ENCODE measurements at regions not wholly inside any gene's neighbourhood (a gene's known extent, or its start where the extent isn't known, plus 50 kb on each side); places are given as distances from the start of the nearest gene placed in this dataset.

DNA sequence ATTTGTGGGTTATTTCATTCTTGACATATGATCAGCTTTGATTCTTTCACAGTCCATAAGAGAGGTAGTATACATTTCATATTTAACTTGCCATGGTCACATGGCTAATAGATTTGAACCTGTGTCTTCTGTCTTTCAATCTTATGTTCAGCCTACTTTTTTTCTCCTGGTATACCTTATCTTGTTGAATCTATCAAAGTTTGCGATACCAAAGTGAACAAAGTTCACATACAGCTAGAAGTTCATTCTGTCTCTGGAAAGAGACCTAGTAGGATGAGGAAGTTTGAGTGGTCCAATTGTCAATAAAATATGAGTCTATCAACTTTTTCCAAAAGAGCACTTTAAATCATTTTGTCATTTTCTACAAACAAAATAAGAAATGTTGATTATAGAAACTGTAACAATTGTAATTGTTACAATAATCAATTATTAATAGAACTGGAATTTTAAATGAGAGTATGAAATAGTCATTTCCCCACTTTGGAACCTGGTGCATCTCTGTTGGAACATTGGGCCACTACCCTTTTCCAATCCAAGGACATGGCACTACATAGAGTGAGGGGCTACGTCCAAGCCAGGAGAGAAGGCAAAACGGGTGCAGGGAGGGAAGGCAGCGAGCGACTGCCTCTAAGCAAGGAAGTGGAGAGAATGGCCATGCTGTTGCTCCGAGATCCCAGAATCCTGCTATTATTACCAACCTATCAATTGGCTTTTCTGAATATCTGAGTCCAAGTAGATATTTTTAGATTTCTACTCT, 194.2 kb upstream of the FOXQ1 start:
- DNase-seq: no peak

DNA sequence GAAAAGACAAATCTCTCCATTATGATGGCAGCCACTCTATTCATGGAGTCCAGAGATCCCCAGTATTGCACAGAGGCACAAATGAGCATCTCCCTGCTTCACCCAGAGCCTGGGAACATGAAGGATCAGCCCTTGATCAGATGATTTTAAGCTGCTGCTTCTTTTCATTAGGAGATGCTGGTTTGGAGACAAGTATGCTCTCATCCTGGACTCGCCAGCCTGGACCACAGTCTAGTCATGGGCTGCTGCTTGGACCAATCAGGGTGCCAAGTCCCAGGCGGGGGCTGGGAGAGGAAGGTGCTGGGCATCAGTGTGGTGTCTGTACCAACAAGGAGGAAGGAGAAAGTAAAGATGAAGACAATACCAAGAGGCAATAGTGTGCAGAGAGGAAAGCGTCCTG, 195.7 kb upstream of the FOXQ1 start:
- DNase-seq: no peak

DNA sequence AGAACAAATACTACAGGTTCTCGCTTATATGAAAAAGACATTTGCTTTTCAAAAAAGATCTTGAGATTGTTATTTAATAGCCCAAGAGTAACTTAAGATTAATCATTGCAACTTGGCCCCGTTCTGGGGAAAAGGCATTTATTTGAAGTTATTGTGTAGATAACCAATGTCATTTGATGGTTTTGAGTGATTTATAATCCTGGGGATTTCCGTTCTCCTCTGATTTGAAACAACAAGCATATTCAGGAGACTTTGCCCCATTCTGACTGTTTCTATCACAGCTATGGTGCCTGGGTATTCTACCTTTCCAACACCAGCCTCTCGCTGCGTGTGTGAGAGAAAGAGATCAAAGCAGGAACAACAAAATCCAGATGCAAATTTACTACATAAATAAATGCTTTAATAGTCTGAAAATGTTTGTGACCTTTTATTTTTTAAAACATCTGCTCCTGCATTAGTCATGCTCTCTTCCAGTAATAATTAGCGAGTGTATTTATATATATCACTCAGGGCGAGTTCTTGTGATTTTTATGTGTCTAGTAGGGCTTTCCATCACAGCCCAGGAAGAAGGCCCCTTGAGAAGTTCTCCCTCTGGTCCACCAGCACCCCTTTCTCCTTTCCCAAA, 197.9 kb upstream of the FOXQ1 start:
- no peak for DNase-seq

DNA sequence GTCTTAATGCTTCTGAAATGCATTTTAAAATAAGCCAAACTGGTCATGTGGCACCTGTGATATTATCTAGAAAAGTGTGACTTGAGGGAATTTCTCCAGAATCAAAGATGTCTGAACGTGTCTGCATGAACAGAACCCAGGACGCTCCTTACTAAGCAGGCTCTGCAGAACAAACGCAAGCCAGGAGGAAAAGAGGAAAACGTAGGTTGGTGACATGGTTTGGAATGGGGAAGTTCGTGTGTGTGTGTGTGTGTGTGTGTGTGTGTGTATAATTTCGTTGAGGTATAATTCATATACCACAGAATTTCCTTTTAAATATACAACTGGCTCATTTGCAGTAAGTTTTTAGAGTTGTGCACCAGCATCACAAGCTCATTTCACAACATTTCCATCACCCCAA, 200.5 kb upstream of the FOXQ1 start:
- DNase-seq: no peak

DNA sequence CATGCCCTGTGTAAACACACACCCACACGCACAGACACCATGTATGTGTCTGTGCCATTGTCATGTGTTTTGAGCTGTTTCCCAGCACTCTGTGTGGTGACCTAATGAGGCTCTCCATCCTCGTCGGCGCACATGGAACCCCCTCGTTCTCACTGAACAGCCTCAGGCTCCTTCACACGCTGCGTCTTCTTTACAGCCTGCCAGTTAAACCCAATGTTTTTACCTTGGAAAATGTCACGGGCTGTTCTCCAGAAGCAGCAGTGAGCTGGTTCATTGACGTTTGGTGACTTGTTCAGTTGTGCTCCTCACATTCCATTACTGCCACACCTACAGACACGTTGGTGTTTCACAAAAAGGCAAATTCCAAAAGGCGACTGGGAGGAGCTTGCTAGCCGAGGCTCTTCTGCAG, 201.0 kb upstream of the FOXQ1 start:
- no peak for DNase-seq

DNA sequence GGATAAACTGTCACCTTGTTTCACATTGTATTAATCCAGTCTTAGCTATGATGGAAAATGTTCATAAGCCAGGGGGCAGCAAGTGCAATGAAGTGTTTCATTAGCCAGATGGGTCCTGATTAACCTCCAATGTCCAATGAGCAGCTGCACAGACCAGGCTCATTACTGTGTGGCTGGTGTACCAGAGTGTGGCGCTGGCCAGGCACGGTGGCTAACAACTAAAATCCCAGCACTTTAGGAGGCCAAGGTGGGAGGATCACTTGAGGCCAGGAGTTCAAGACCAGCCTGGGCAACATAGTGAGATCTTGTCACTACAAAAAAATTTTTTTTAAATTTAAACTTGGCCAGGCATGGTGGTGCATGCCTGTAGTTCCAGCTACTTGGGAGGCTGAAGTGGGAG, 201.7 kb upstream of the FOXQ1 start:
- no peak for DNase-seq

DNA sequence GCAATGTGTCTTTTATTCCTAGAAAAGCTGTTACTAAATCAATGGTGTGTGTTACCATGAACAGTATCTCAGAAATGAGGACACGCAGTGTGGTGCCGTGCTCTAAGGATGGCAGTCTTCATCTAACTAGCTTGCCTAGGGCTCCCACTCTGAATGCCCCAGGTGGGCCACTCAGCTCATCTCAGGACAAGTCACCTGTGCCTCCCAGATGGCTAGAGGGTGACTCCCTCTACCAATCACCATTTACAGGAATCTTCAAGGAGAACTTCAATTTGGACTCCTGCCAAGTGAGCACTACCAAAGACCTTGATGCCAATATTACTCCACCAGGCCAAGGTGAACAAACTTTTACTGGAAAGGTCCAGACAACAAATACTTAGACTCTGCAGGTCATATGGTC, 202.8 kb upstream of the FOXQ1 start:
- DNase-seq: no peak

DNA sequence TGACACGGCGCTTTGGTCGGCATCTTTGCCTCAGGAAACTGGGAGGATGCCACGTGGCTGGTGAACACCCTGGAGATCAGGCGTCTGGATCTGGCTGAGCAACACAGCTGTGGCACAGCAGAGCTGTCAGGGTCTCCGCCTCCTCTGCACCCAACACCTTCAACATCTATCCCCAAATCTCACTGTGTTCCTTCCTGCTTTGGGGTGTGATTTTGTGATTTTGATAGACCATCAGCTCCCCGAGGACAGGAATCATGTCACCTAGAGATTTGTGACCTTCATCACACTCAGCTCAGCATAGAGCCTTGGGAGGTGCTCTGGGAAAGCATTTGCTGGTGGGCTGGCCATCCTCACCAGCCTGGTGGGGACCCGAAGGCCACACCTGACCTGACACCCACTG, 203.7 kb upstream of the FOXQ1 start:
- DNase-seq: no peak

DNA sequence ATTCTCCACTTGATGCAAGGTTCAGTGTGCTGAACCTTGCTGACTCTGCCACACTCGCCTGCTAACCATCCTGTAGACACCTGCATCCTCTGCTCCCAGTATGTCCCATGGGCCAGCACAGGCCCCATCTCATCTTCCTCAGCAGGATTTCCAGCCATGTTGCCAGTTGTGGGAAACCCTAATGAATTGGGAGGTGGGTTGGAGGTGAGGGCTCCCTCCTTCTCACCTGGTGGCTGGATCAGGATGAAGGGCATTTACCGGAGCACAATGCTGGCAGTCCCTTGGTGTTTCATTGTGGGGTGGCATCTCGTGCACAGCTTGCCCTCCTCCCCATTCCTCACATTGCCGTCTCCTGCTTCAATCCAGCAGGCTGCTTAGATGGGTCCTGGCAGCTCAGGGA, 204.3 kb upstream of the FOXQ1 start:
- no peak for DNase-seq

DNA sequence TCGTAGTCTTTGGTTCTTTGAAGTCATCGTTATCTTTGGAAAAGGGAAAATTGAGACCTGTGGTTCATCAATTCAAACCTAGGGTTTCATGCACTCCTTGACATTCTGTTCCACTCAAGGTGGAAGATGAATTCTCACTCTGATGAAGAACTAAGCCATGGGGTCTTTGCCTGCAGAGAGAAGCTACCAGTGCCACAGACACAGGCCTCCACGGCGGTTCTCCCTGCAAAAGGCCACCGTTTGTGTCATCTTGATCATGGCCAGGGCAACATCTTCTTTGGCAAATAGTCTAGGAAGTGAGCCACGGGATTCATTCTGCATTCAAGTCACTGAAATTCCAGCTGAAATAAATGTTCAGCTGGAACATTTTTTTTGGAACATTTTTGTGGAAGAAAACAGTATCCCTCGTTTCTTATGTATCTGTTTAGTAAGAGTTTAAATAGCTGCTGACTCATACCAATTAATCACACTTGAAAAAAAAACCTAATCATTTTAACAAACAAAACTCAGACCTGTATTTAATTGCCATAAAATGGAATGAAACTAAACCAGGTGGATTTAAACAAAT, 206.0 kb upstream of the FOXQ1 start:
- DNase-seq: no peak

DNA sequence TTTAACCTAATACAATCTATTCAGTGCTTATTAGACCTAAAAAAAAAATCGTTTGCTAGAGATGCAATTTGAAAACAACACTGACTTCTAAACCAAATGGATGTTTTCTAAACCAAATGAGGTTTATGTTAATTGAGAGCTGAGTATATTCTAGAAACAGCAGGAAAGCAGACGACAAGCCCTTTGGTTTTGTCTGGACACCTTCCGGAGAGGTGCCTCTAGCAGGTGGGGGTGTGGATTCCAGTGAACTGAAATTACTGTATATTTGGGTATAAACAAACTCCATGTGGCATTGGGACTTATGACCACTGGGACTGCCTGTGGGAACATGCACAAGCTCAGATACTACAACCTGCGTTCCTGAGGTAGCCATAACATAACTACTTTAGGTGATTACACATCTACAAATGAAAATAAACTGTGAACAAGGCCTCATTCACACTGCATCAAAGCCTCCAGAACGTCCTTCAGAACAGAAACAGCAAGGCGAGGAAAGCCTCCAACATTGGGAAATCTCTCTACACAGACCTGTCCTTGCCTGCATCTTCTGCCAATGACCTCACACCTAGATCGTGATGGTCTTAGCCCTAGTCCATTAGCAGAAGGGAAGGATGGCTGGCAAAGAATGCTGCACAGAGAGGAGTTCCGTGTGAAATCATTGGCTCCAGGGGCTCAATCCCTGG, 206.8 kb upstream of the FOXQ1 start:
- no peak for DNase-seq

DNA sequence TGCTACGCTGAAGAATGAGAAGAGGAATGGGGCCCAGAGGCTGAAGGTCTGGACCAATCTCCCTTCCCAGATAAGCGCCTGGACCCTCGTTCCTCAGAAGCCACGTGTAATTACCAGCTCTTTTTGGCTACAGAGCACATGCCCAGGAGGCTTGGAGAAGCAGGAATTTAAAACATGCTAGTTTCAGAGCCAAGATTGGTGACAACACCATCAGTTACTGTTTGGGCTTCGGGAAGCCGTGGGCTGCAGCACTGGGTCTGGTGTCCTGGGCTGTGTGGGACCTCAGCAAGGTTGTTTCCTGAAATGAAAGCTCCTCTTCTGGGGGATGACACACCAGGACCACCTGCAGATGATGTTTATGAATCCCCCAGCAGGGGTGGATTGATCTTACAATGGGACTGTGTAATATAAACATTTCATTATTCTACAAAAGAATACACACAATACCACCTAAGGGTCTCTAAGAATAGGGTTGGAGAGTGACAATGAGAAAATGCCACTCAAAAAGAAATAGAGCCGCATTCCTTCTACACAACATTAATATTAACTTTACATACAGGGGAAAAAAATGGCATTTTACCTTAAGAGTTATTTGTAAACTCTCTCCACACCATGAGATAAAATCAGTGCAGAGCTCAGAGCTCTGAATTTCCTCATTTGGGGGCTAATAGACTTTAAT, 207.8 kb upstream of the FOXQ1 start:
- DNase-seq: no peak

DNA sequence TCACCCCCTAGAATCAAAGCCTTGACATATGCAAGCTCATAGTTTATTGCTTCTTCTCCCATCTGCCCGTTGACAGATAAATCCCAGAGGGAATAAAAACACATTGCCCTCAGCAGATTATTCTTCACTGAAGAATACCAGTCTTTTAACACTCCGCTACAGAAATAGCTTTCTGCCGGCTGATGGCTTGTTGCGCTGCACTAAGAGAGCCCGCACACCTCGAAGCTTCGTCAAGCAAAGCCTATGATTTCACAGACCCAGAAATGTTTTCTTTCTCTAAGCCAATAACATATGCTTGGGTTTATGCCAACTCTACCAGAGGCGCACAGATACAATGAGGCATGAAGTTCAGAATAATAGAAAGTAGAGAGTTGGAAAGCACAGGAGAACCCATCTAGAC, 208.9 kb upstream of the FOXQ1 start:
- peak; percentile 81 for DNase-seq

DNA sequence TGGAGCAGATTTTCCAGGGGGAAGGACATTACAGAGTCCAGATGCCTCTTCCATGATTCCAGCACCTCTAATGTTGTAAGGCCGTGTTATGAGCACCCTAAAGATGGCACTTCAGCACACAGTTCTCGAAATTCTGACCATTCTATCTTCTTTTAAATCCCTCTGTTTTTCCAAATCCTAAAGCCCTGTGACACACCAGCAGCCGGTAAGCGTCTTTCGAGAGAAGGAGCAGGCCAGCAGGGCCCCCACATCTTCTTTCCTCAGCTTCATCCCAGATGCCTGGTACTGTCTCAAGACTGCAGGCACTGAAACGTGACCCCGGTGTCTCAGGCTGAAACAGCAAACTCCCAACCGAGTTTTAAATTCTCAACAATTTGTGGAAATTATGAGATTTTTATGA, 211.6 kb upstream of the FOXQ1 start:
- DNase-seq: no peak

DNA sequence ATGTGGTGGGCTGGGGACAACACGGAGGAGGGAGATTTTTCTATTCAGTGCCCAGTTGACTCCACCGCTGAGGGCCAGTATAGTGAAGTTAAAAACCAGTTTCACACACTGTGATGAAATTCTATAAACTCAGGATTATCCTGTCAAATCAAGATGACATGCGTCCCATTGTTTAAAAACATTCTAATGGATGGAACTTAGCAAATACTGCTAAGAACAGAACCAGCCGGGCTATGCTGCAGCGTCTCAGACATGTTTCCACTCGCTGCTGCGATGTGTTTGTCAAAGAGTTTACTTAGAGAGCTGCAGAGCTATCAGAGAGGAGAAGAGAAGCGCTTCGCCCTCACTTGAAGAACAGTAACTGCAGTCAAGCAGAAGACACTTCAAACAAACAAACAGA, 212.6 kb upstream of the FOXQ1 start:
- DNase-seq: no peak

DNA sequence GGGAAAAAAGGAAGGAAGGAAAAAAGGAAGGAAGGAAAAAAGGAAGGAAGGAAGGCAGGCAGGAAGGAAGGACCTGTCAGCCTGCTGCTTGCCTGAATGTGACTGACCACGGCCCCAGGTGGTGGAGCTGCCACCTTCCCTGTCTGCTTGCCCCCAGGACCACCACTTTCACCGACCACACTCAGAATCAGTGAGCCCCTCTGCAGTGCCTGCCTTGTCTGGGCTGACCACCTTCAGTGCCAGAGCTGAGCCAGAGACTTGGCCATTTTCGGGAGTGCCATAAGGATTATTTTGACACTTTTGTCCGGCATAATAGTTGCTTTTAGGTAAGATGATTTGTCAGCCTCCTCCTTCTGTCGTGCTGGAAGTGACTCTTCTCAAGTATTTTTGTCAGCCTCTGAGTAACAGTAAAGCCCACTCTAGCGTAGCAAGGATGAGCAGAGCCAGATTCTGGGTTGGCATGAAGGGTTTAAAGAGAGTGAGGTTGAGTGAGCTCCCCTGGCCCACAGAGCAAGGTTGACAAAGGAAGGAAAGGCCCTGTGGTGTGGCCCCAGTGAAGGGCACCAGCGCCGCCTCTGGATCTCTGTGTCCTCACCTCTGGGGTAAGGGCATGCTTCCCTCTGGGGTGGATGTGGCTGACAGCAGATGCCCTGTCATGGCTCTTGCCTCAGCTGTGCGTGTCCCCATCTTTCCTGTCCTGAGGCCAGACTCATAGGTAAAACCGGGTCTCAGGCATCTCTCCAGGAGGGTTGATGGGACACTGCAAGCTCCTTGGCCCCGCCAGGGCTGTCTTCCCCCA, 214.7 kb upstream of the FOXQ1 start:
- DNase-seq: no peak

DNA sequence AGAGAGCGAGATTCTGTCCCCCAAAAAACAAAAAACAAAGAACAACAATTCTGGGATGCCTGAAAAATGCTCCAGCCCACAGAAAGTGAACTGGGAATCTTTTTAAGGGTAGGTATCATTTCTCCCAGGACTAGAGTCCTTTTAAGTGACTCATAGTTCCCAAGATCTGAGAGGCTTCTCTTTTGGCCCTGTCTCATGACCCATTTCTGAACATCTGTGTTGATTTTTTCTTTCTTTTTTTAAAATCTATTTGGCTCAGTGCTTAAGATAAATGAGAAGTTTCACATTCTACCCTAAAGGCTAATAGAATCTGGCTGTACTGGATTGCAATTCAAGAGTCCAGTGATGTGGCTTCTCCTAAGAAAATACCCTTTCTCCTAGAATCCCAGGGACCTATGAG, 217.6 kb upstream of the FOXQ1 start:
- peak; percentile 16 for DNase-seq

DNA sequence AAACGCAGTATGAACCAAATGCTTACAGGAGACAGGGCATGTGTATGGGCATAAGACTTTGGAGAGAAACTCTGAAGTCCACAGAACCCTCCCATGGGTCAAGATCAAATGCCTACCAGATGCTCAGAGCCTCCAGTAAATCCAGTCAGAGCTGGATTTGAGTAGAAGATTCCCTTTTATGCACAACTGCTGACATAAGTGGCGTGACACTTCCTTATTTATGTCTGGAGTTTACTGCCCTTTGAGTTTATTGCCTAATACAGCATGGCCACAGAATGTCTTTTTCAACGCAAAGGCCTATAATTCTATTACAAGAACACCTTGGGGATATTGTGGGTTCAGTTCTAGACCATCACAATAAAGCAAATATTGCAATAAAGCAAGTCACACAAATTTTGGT, 220.0 kb upstream of the FOXQ1 start:
- no peak for DNase-seq

DNA sequence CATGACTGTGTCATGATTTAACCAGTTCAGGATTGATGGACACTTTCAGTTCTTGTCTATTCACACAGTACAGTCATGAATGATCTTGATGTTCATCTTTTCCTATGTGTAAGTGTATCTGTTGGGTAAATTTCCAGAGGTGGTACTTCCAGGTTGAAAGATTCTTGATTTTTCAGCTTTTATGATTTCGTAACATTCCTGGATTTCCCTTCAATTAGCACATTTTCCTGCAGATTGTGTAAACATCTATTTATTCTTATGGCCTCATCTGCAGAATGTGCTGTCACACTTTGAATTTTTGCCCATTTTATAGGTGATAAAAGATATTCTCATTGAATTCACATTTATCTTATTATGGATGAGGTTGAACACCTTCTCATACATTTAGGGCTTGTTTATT, 222.0 kb upstream of the FOXQ1 start:
- DNase-seq: no peak

DNA sequence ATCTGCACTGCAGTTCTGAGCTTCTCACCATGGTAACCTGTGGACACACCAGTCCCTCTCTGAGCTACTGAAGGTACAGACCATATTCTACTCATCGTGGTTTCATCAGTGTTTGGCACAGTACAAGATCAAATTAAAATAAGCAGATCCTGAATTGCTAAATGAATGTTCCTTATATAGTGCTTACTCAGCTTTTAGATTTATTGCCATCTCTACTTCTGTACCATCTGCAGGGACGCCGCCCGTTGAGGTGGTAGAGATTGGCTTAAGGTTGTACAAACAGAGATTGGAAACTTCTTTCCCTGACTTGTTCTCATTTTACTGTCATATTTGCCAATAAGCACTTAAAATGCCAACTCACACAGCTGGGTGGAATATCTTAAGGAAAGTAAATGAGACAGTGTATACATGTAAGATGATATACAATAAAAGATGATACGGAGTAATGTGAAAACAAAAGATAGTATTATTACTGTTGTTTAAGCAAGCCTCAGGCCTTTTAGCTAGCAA, 223.4 kb upstream of the FOXQ1 start:
- DNase-seq: no peak

DNA sequence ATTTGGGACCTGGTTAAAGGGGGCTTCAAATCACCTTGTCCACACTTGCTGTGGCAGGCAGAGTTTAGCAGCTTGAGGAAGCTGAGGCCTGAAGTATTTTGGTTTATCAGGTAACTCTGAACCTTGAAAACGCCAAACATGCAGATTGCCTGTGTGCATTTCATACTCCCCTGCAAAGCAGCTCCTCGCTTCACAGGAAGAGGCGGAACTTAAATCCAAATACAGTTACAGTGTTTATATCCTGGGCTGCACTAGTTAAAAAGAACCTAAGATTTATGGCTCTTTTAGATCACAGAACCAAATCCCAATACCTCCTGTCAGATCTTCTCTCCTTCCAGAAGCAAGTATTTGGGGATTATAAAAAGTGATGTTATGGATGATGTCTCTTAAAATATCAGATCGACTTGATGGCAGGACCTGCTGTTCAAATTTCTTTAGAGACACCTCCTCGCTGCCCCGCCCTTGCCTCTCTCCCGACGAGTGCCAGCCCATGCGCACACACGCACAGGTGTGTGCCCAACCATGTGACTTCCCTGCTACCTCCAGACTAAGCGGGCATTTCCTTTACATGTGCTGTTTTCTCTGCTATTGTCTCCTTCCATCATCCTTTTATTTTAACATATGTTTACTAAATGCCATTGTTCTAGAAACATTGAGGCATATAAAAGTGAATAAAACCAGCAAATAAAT, 224.6 kb upstream of the FOXQ1 start:
- DNase-seq: no peak
